GM10248 (cell line): ENCODE measurements at regions not wholly inside any gene's neighbourhood (a gene's known extent, or its start where the extent isn't known, plus 50 kb on each side); places are given as distances from the start of the nearest gene placed in this dataset.
A peak's percentile ranks its signal among the peaks of the same experiment; 100 is the strongest.

Experiments used
- CTCF ChIA-PET: fragments of 300-600 bp; sonication (Branson Sonifier 250); formaldehyde crosslinking; extraction: SDS; loops from one replicate; lab custom pipeline; 2021; ENCODE audit warnings: antibody characterized with exemption; lab: Yijun Ruan, JAX
- POLR2A ChIA-PET: fragments of 350-650 bp; sonication (Branson Sonifier 250); formaldehyde crosslinking; extraction: SDS; loops from one replicate; lab custom pipeline; 2020; ENCODE audit warnings: antibody characterized with exemption; lab: Yijun Ruan, JAX
- DNase-seq: peaks from one replicate; pipeline ENCODE4 v3.0.0; 2012; ENCODE audit errors: extremely low spot score
- CTCF ChIP-seq: IDR thresholded peaks from 2 replicates; pipeline ENCODE4 v1.5.1; 2012; ENCODE audit warnings: mild to moderate bottlenecking, low read depth; ENCODE audit errors: extremely low read depth, missing control alignments, control extremely low read depth

DNA sequence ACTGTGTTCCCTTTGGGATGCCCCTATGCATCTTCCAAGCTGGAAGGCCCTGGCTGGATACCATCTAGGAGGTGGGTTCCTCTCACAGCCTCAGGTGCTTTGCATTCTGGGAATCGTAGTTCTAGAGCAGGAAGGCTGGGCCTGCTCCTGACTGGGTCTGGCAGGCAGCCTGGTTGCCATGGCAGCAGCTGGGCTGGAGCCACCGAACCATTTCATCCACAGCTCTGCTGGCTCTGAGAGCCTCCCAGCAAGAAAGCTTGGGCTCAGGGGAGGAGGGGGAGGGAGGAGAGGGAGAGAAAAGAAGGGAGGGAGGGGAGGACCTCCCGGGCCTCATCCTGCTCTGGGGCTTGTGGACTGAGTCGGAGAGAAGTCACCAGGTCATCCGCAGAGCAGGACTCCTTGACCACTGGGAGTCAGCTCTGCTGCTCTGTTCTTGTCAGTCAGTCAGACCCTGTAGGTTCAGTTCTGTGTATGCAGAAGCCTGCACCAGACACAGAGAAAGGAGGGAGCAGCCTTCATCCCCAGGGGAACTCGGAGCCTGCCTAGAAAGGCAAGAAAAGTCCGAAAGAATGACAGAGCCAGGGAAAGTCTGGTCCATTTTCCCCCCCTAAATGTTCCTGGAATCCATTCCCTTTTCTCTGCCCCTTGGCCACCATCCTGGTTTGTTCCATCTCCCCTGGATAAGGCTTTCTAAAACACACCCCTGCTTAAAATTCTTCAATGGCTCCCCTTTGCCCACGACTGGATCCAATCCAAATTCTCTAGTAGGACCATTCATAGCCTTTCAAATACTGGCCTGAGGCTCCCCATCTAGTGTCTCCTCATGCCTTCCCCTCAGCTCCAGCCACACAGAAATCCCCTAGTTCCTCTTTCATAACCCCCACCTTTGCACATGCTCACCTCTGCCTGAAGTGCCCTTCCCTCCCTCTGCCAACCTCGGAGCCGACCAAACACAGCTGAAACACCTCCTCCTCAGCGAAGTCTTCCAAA lies 65.4 kb upstream of the ARAP3 start:
- peak; percentile 55 for DNase-seq
- ChIA-PET POLR2A (no interaction called here), CTCF (interaction anchor here (0.6 to 1.8 kb wide), 2 partner anchors 11 to 96 kb away, joined by 3 to 4 read pairs; no protein-coding TSS in a partner anchor)
- TF ChIP-seq CTCF, result no peak

DNA sequence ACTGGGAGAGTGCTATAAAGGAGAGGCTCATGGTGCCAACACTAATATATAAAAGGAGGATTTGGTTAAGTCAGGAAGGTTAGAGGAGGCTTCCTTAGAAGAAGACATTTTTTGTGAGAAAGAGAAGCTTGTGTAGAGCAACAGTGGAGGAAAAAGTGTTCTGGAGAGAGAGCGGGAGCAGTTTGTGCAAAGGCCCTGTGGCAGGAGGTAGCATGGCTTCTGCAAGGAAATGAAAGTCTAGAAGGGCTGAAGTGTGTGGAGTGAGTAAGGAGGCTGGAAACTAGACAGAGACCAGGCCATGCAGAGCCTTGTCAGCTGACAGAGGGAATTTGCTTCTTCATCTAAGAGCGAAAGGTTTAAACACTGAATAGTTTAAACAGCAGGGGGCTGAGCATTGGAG lies 64.4 kb upstream of the ARAP3 start:
- DNase-seq, result no peak
- ChIA-PET CTCF (interaction anchor here (0.6 to 1.8 kb wide), 2 partner anchors 10 to 97 kb away, joined by 3 to 4 read pairs; no protein-coding TSS in a partner anchor), POLR2A (no interaction called here)
- no peak for TF ChIP-seq CTCF

DNA sequence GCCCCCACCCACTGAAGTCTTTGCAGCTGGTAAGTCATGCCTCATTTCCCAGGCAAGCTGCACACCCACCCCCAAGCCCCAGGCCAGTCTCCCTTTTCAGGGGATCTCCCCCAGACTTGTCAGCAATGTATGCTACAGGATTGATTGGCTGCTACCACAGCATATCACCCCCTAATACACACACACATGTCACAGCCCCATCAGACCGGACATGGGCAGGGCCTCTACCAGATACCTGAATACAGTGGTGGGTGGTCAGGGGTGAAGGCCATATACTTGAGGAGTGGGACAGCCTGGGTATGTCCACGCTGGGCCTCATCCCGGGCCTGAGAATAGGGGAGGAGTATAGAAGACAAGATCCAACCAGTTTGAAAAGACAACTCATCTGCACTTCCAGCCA lies 63.4 kb upstream of the ARAP3 start:
- DNase-seq, result no peak
- CTCF ChIA-PET, result no interaction called here
- POLR2A ChIA-PET, result no interaction called here
- no peak for TF ChIP-seq CTCF

DNA sequence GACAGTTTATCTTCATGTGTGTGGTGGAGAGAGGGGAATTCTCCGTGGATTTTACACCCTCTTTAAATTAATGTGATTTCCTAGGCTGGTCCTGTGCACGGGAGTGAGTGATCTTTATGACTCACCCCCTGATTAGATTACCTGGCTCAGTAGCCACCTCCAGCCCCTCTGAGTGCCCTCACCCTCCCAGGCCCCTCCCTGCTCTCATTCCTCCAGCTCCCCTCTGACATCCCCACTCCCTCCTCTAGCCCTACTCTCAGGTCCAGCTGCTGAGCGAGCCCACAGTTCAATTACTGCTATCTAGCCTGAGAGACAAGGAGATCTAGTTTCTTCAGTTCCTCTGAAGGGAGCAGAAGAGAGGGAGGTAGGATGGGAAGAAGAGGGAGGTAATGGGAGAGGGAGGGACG lies 61.8 kb upstream of the ARAP3 start:
- POLR2A ChIA-PET, result no interaction called here
- no peak for TF ChIP-seq CTCF
- CTCF ChIA-PET, result no interaction called here
- no peak for DNase-seq

GRCh38 chr5:141742866-141743851 lies 61.1 kb upstream of the ARAP3 start:
- ChIA-PET CTCF (interaction anchor here (1.5 kb wide), 1 partner anchor 20 kb away, joined by 3 read pairs; no protein-coding TSS in a partner anchor), POLR2A (no interaction called here)
- no peak for DNase-seq
- no peak for TF ChIP-seq CTCF

GRCh38 chr5:141742144-141742543 lies 60.1 kb upstream of the ARAP3 start:
- TF ChIP-seq CTCF, result no peak
- no peak for DNase-seq
- CTCF ChIA-PET, result interaction anchor here (1.1 to 1.5 kb wide), 2 partner anchors 21 to 50 kb away, joined by 3 read pairs; no protein-coding TSS in a partner anchor
- POLR2A ChIA-PET, result no interaction called here
